Fibroblast of villous mesenchyme (primary cell): ENCODE measurements at regions not wholly inside any gene's neighbourhood (a gene's known extent, or its start where the extent isn't known, plus 50 kb on each side); places are given as distances from the start of the nearest gene placed in this dataset.

Experiments
- DNase-seq: peaks from one replicate; pipeline ENCODE4 v3.0.0-alpha.2; 2010; ENCODE audit warnings: low read depth
- H3K4me3 ChIP-seq: 2 replicates; pipeline ENCODE4 v1.5.1; 2011; ENCODE audit warnings: low read depth, mild to moderate bottlenecking, low read length
- CTCF ChIP-seq: IDR thresholded peaks from 2 replicates; pipeline ENCODE4 v1.5.1; 2012; ENCODE audit warnings: low read depth, mild to moderate bottlenecking, low read length; ENCODE audit not compliant: insufficient read depth

GRCh38 chr22:49179175-49179574 lies 648.5 kb downstream of the BRD1 start:
- no peak overlapping the region for H3K4me3 ChIP-seq
- TF ChIP-seq CTCF = no peak

GRCh38 chr22:49178246-49179005 lies 649.2 kb downstream of the BRD1 start:
- no peak overlapping the region for H3K4me3 ChIP-seq
- TF ChIP-seq CTCF = no peak
- no peak for DNase-seq

More at GRCh38 chr22:49179175-49179574, 648.5 kb downstream of the BRD1 start:
- no peak for DNase-seq

- no peak for DNase-seq
- no peak for TF ChIP-seq CTCF
- H3K4me3 ChIP-seq = no peak overlapping the region
Observed at GRCh38 chr22:49177666-49178065, 650.0 kb downstream of the BRD1 start.

GRCh38 chr22:49176956-49177355 lies 650.7 kb downstream of the BRD1 start:
- TF ChIP-seq CTCF = no peak
- H3K4me3 ChIP-seq = no peak overlapping the region
- DNase-seq = no peak

GRCh38 chr22:49170053-49170452 lies 657.6 kb downstream of the BRD1 start:
- DNase-seq = no peak
- no peak overlapping the region for H3K4me3 ChIP-seq
- TF ChIP-seq CTCF = no peak

- no peak for TF ChIP-seq CTCF
- no peak overlapping the region for H3K4me3 ChIP-seq
- no peak for DNase-seq
Observed at GRCh38 chr22:49169074-49169744, 658.5 kb downstream of the BRD1 start.
